Fibroblast of villous mesenchyme (primary cell): ENCODE measurements at regions not wholly inside any gene's neighbourhood (a gene's known extent, or its start where the extent isn't known, plus 50 kb on each side); places are given as distances from the start of the nearest gene placed in this dataset.
"Not testable (repeated sequence)": the region's sequence is repeated elsewhere in the genome, so short reads cannot be mapped to it uniquely, and the experiment has no call there.

Experiments
- DNase-seq: peaks from one replicate; pipeline ENCODE4 v3.0.0-alpha.2; 2010; ENCODE audit warnings: low read depth
- H3K4me3 ChIP-seq: 2 replicates; pipeline ENCODE4 v1.5.1; 2011; ENCODE audit warnings: low read depth, mild to moderate bottlenecking, low read length
- CTCF ChIP-seq: IDR thresholded peaks from 2 replicates; pipeline ENCODE4 v1.5.1; 2012; ENCODE audit warnings: low read depth, mild to moderate bottlenecking, low read length; ENCODE audit not compliant: insufficient read depth

DNA sequence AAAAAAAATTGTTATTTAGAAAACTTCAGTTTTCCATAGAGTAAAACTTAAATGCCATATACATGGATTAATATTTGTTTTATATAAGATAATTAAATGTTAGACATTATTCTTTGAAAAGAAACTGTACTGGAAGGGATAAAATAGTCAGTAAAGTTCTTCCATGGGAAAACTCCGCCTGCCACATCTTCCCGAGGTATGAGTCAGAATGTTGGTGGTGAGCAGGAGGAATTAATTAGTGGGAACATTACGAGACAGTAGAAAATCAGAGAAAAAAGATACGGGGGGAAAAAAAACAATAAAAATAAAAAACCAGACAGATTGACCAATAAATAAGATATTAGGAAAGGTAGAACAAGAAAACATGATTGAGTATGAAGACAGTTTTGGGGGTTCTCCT, 930.3 kb upstream of the C9orf72 start:
- no peak overlapping the region for H3K4me3 ChIP-seq
- TF ChIP-seq CTCF, result no peak
- DNase-seq, result peak; percentile 34

- TF ChIP-seq CTCF, result no peak
- H3K4me3 ChIP-seq, result no peak overlapping the region
- peak; percentile 11 for DNase-seq
Measured at GRCh38 chr9:28518439-28518838, 945.2 kb upstream of the C9orf72 start.

DNA sequence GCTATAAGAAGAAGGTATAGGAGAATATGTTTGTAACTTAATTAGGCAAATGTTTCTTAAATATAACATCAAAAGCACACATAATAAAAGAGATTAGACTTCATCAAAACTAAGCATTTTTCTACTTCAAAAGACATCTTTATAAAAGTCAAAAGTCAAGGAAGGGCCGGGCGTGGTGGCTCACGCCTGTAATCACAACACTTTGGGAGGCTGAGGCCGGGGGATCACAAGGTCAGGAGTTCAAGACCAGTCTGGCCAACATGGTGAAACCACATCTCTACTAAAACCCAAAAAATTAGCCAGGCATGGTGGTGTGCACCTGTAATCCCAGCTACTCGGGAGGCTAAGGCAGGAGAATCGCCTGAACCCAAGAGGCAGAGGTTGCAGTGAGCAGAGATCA, 951.0 kb upstream of the C9orf72 start:
- H3K4me3 ChIP-seq, DNase-seq: not testable (repeated sequence)

GRCh38 chr9:28528049-28528448, 954.8 kb upstream of the C9orf72 start:
- DNase-seq, result no peak
- H3K4me3 ChIP-seq, result no peak overlapping the region
- TF ChIP-seq CTCF, result no peak

GRCh38 chr9:28538132-28538531, 964.9 kb upstream of the C9orf72 start:
- DNase-seq, result no peak
- TF ChIP-seq CTCF, result no peak
- no peak overlapping the region for H3K4me3 ChIP-seq

GRCh38 chr9:28539434-28540070, 966.3 kb upstream of the C9orf72 start:
- DNase-seq, result peak; percentile 8
- H3K4me3 ChIP-seq, result no peak overlapping the region
- no peak for TF ChIP-seq CTCF

DNA sequence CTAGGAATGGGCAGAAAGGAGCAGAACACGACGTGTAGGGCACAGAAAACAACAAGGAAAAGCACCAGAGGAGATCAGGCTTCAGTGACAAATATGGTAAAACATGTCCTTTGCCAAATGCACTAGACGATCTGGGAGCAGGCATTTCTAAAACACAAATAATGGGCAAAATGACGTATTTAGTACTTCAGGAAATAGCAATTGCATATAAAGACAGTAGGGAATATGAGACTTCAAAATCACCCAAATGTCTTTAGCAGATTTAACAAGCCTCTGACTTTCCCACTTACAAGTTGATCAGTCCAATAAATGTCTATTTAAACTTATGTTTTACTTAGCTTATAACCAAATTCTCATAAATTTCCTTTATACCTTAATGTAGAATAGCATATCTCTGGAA, 969.6 kb upstream of the C9orf72 start:
- no peak for TF ChIP-seq CTCF
- no peak overlapping the region for H3K4me3 ChIP-seq
- no peak for DNase-seq
